A673 (cell line): ENCODE measurements at regions not wholly inside any gene's neighbourhood (a gene's known extent, or its start where the extent isn't known, plus 50 kb on each side); places are given as distances from the start of the nearest gene placed in this dataset.
"Not testable (repeated sequence)": the region's sequence is repeated elsewhere in the genome, so short reads cannot be mapped to it uniquely, and the experiment has no call there.

Experiments used
- BruUV-seq: library from RNA; stranded (reverse); fragments of 400-500 nt; replicated peaks from 2 replicates; lab custom pipeline; 2021; lab: Mats Ljungman, UMichigan
- CTCF ChIA-PET: fragments of 300-600 bp; sonication (Branson Sonifier 250); formaldehyde crosslinking; loops from one replicate; lab custom pipeline; 2022; ENCODE audit warnings: antibody characterized with exemption; lab: Charles Lee
- POLR2A ChIA-PET: fragments of 300-600 bp; sonication (Branson Sonifier 250); formaldehyde crosslinking; loops from one replicate; lab custom pipeline; 2022; ENCODE audit warnings: antibody characterized with exemption; ENCODE audit not compliant: low non-redundant PET; lab: Charles Lee
- DNase-seq: peaks from one replicate; pipeline ENCODE4 v3.0.0-alpha.2; 2015; ENCODE audit warnings: low spot score
- H3K27ac ChIP-seq: fragments of 200-600 bp; sonication (generic); 2 replicates; pipeline ENCODE4 v1.5.1; 2016; ENCODE audit warnings: mixed run types, low read depth, mild to moderate bottlenecking, mixed read lengths, antibody characterized with exemption, low read length; ENCODE audit not compliant: poor library complexity, severe bottlenecking
- H3K27me3 ChIP-seq: fragments of 200-600 bp; sonication (generic); replicated peaks from 2 replicates; pipeline ENCODE4 v1.6.1; 2017; ENCODE audit warnings: mixed run types, low read depth, mild to moderate bottlenecking, mixed read lengths, antibody characterized with exemption, low read length; ENCODE audit not compliant: insufficient read depth, poor library complexity
- H3K36me3 ChIP-seq: fragments of 200-600 bp; sonication (generic); 2 replicates; pipeline ENCODE4 v1.6.1; 2016; ENCODE audit warnings: mixed run types, mild to moderate bottlenecking, mixed read lengths, antibody characterized with exemption, low read length; ENCODE audit not compliant: insufficient read depth, poor library complexity, severe bottlenecking
- H3K4me1 ChIP-seq: fragments of 200-600 bp; sonication (generic); 2 replicates; pipeline ENCODE4 v1.6.1; 2017; ENCODE audit warnings: mixed run types, mild to moderate bottlenecking, mixed read lengths, antibody characterized with exemption, low read length; ENCODE audit not compliant: insufficient read depth, poor library complexity, severe bottlenecking
- H3K4me3 ChIP-seq: fragments of 200-600 bp; sonication (generic); 2 replicates; pipeline ENCODE4 v1.5.1; 2016; ENCODE audit warnings: low read depth, mixed run types, mild to moderate bottlenecking, mixed read lengths, low read length; ENCODE audit not compliant: poor library complexity, severe bottlenecking
- H3K9me3 ChIP-seq: fragments of 200-600 bp; sonication (generic); 2 replicates; pipeline ENCODE4 v1.6.1; 2016; ENCODE audit warnings: mixed run types, low read depth, mild to moderate bottlenecking, mixed read lengths, antibody characterized with exemption, low read length; ENCODE audit not compliant: poor library complexity, severe bottlenecking
- EZH2 ChIP-seq: fragments of 200-600 bp; sonication (generic); IDR thresholded peaks from 2 replicates; pipeline ENCODE4 v1.6.1; 2017; ENCODE audit warnings: borderline replicate concordance, low read depth, mild to moderate bottlenecking, mixed read lengths, antibody characterized with exemption, low read length; ENCODE audit not compliant: poor library complexity, severe bottlenecking
- intact Hi-C: fragments of 100-400 bp; cut with micrococcal nuclease; formaldehyde crosslinking; loops from one replicate; pipeline ENCODE4 v1.10.0; 2022; ENCODE audit not compliant: unreplicated experiment
- TF ChIP-seq, protein P1 (sequence below): fragments of 300-800, 200-600 bp; sonication (generic); conservative IDR thresholded peaks from 2 replicates; pipeline ENCODE4 v1.5.1; 2017; ENCODE audit warnings: low read depth, mild to moderate bottlenecking, antibody characterized with exemption, low read length, moderate library complexity, mixed read lengths

- no peak for DNase-seq
- POLR2A ChIA-PET = no interaction called here
- TF ChIP-seq EZH2 = no peak
- TF ChIP-seq, protein P1, sequence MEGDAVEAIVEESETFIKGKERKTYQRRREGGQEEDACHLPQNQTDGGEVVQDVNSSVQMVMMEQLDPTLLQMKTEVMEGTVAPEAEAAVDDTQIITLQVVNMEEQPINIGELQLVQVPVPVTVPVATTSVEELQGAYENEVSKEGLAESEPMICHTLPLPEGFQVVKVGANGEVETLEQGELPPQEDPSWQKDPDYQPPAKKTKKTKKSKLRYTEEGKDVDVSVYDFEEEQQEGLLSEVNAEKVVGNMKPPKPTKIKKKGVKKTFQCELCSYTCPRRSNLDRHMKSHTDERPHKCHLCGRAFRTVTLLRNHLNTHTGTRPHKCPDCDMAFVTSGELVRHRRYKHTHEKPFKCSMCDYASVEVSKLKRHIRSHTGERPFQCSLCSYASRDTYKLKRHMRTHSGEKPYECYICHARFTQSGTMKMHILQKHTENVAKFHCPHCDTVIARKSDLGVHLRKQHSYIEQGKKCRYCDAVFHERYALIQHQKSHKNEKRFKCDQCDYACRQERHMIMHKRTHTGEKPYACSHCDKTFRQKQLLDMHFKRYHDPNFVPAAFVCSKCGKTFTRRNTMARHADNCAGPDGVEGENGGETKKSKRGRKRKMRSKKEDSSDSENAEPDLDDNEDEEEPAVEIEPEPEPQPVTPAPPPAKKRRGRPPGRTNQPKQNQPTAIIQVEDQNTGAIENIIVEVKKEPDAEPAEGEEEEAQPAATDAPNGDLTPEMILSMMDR = no peak
- Histone ChIP-seq H3K27me3 (no peaks in the 10 kb centered on the region), H3K36me3 (no peaks in the 10 kb centered on the region), H3K27ac (no peak overlapping the region), H3K4me1 (no peaks in the 10 kb centered on the region), H3K9me3 (no peaks in the 10 kb centered on the region), H3K4me3 (no peak overlapping the region)
- CTCF ChIA-PET = no interaction called here
- no TSS peak for BruUV-seq
- intact Hi-C loops = no loop called here
Measured at GRCh38 chr5:100108883-100109282, 426.3 kb upstream of the FAM174A start.

- H3K27me3 ChIP-seq, BruUV-seq, POLR2A ChIA-PET, H3K4me1 ChIP-seq, CTCF ChIA-PET, H3K4me3 ChIP-seq, H3K36me3 ChIP-seq, H3K27ac ChIP-seq, DNase-seq, H3K9me3 ChIP-seq, intact Hi-C loops: not testable (repeated sequence)
Measured at GRCh38 chr5:100103592-100104119, 431.5 kb upstream of the FAM174A start.

GRCh38 chr5:100101466-100101865 lies 433.7 kb upstream of the FAM174A start:
- BruUV-seq, intact Hi-C loops, H3K9me3 ChIP-seq, H3K36me3 ChIP-seq, H3K27ac ChIP-seq, CTCF ChIA-PET, H3K4me1 ChIP-seq, POLR2A ChIA-PET, H3K4me3 ChIP-seq, H3K27me3 ChIP-seq, DNase-seq: not testable (repeated sequence)

- H3K27ac ChIP-seq, H3K27me3 ChIP-seq, H3K4me3 ChIP-seq, BruUV-seq, H3K4me1 ChIP-seq, H3K9me3 ChIP-seq, CTCF ChIA-PET, H3K36me3 ChIP-seq, DNase-seq, POLR2A ChIA-PET, intact Hi-C loops: not testable (repeated sequence)
Measured at GRCh38 chr5:100096328-100096727, 438.8 kb upstream of the FAM174A start.

- BruUV-seq, POLR2A ChIA-PET, H3K4me3 ChIP-seq, H3K36me3 ChIP-seq, intact Hi-C loops, H3K27me3 ChIP-seq, H3K4me1 ChIP-seq, H3K27ac ChIP-seq, CTCF ChIA-PET, H3K9me3 ChIP-seq, DNase-seq: not testable (repeated sequence)
Measured at GRCh38 chr5:100080703-100081102, 454.5 kb upstream of the FAM174A start.

- H3K4me1 ChIP-seq, H3K27ac ChIP-seq, intact Hi-C loops, H3K27me3 ChIP-seq, H3K36me3 ChIP-seq, POLR2A ChIA-PET, BruUV-seq, H3K4me3 ChIP-seq, CTCF ChIA-PET, H3K9me3 ChIP-seq, DNase-seq: not testable (repeated sequence)
Measured at GRCh38 chr5:100079163-100079562, 456.0 kb upstream of the FAM174A start.

GRCh38 chr5:100066020-100066419 lies 469.2 kb upstream of the FAM174A start:
- H3K27ac ChIP-seq, CTCF ChIA-PET: not testable (repeated sequence)

More at GRCh38 chr5:100066020-100066419, 469.2 kb upstream of the FAM174A start:
- H3K9me3 ChIP-seq, POLR2A ChIA-PET, intact Hi-C loops, DNase-seq, H3K4me3 ChIP-seq, H3K36me3 ChIP-seq, BruUV-seq, H3K27me3 ChIP-seq, H3K4me1 ChIP-seq: not testable (repeated sequence)
